ENCODE measurements at regions not wholly inside any gene's neighbourhood (a gene's known extent, or its start where the extent isn't known, plus 50 kb on each side); places are given as distances from the start of the nearest gene placed in this dataset.
"Not testable (repeated sequence)": the region's sequence is repeated elsewhere in the genome, so short reads cannot be mapped to it uniquely, and the experiment has no call there.

DNA sequence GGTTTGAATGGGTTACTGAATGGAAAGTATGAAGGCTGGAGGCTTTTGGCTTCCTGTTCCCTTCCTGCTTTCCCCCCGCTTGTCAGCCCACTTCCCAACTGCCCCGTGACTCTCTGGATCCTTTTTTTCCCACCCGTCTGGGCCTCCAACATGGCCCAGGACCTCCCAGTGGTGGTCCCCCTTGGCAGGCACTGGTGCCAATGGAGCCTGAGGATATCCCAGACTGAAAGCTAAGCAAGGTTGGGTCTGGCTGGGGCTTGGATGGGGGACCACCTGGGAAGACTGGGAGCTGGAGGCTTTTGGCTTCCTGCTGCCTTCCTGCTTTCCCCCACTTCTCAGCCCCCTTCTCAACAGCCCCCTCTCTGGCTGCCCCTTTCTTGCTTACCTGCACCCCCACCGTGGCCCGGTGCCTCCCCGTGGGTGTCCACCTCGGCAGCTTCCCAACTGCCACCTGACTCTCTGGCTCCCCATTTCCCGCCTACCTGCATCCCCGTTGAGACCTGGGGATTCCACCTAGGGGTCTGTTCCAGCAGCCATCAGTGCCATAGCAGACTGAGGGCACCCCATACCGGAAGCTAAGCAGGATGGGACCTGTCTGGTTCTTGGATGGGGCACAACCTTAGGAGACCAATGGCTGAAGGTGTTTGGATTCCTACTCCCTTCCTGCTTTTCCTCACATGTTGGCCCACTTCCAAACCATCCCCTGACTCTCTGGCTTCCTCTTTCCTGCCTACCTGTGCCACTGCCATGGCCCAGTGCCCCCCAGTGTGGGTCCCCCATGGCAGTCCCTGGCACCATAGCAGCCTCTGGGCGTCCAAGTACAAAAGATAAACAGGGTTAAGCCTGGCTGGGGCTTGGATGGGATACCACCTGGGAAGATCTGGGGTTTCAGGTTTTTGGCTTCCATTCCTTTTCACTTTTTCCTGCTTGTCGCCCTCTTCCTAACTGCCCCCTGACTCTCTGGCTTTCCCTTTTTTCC, 2295.3 kb downstream of the TP53TG3F start:
- H3K4me3 ChIP-seq (ENCODE audit: low read depth in 1 of 2, low read length in 2 of 2) = no peak overlapping the region
- no peak overlapping the region for H3K9ac ChIP-seq (ENCODE audit: low read depth in 1 of 2, low read length in 2 of 2)
- peaks cover 6 to 21% of the 10 kb centered on the region in 2 donors for H3K9me3 ChIP-seq (ENCODE audit: control insufficient read depth in 1 of 2, low read length in 2 of 2)
- no peak overlapping the region for H3K27ac ChIP-seq (ENCODE audit: low read depth, low read length)
- no peaks in the 10 kb centered on the region for H3K36me3 ChIP-seq (ENCODE audit: control insufficient read depth in 1 of 2, insufficient read depth in 2 of 2, low read length in 2 of 2)
- no peaks in the 10 kb centered on the region for H3K27me3 ChIP-seq (ENCODE audit: control insufficient read depth in 1 of 2, insufficient read depth in 2 of 2, low read length in 2 of 2)
- no peaks in the 10 kb centered on the region for H3K4me1 ChIP-seq (ENCODE audit: control insufficient read depth in 1 of 2, insufficient read depth in 2 of 2, low read length in 2 of 2)

DNA sequence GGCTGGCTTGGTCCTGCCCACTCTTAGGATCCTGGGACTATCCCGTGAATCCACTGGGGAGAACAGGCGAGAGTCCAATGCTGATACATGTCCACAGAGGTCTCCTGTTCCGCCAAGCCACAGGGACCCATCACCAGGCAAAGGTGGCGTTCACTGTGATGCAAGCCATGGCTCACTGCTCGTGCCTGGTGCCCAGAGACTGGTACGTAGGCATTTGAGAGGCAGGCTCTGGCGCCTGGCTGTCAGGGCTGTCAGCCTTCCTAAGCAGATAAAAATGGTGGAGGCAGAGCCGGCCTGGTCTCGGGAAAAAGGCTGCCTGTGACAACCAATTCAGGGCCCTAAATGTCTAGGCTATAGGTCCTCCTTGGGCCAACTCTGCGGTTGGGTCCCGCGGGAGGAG, 2329.0 kb downstream of the TP53TG3F start:
- H3K27ac ChIP-seq (ENCODE audit: low read depth, low read length) = no peak overlapping the region
- H3K9me3 ChIP-seq (ENCODE audit: control insufficient read depth in 1 of 2, low read length in 2 of 2) = peaks cover 24 to 32% of the 10 kb centered on the region in 2 donors

DNA sequence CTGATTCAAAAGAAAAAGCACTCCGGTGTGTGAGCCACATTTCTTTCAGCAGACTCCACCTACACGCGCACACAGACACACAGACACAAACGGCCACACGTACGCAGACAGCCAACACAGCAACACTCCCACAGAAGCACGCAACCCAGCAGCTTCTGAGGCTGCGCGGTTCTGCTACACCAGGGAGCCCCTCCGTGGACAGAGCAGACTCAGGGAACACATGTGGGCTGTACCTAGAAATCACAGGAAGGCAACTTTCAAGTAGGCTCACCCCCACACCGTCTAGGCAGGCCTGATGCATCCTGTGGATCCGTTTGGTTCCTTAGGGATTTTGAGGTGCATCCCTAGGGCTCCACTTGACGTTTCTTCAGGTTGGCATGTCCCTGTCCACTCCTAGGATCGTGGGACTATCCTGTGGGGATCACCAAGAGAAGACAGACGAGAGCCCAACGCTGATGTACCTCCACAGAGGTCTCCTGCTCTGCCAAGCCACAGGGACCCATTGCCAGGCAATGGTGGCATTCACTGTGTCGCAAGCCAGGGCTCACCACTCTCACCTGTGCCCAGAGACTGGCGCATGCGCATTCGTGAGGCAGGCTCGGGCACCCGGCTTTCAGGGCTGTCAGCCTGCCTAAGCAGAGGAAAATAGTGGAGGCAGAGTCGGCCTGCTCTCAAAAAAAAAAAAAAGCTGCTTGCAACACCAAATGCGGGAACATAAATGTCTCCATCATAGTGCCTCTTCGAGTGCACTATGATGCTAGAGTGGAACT, 2333.3 kb downstream of the TP53TG3F start:
- H3K36me3 ChIP-seq (ENCODE audit: control insufficient read depth in 1 of 2, insufficient read depth in 2 of 2, low read length in 2 of 2) = no peaks in the 10 kb centered on the region
- no peaks in the 10 kb centered on the region for H3K27me3 ChIP-seq (ENCODE audit: control insufficient read depth in 1 of 2, insufficient read depth in 2 of 2, low read length in 2 of 2)
- H3K4me1 ChIP-seq (ENCODE audit: control insufficient read depth in 1 of 2, insufficient read depth in 2 of 2, low read length in 2 of 2) = no peaks in the 10 kb centered on the region
- H3K9ac ChIP-seq (ENCODE audit: low read depth in 1 of 2, low read length in 2 of 2) = no peak overlapping the region
- peaks cover 21 to 32% of the 10 kb centered on the region in 2 donors for H3K9me3 ChIP-seq (ENCODE audit: control insufficient read depth in 1 of 2, low read length in 2 of 2)
- no peak overlapping the region for H3K27ac ChIP-seq (ENCODE audit: low read depth, low read length)
- no peak overlapping the region for H3K4me3 ChIP-seq (ENCODE audit: low read depth in 1 of 2, low read length in 2 of 2)

More for the DNA sequence above, 2329.0 kb downstream of the TP53TG3F start:
- no peak overlapping the region for H3K4me3 ChIP-seq (ENCODE audit: low read depth in 1 of 2, low read length in 2 of 2)
- H3K27me3 ChIP-seq (ENCODE audit: control insufficient read depth in 1 of 2, insufficient read depth in 2 of 2, low read length in 2 of 2) = no peaks in the 10 kb centered on the region
- no peak overlapping the region for H3K9ac ChIP-seq (ENCODE audit: low read depth in 1 of 2, low read length in 2 of 2)
- H3K36me3 ChIP-seq (ENCODE audit: control insufficient read depth in 1 of 2, insufficient read depth in 2 of 2, low read length in 2 of 2) = no peaks in the 10 kb centered on the region
- H3K4me1 ChIP-seq (ENCODE audit: control insufficient read depth in 1 of 2, insufficient read depth in 2 of 2, low read length in 2 of 2) = no peaks in the 10 kb centered on the region

DNA sequence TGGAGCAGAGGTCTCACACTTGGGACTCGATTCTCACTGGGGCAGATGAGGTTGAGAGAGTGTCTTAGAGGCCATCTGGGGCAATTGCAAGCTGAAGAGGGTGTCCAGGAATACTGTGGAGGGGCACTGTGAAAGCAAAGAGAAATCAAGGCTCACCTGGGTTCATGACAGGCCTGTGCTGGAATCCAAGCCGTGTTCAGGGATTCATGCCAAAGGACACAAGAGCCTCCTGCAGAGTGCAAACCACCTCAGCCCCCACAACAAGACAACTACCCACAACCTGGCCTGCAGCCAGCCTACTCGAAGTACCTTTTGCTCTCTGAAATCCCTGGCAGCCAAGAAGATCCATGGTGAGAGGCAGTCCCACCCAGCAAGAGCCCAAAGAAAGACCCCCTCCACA, 2334.2 kb downstream of the TP53TG3F start:
- H3K4me1 ChIP-seq (ENCODE audit: control insufficient read depth in 1 of 2, insufficient read depth in 2 of 2, low read length in 2 of 2) = no peaks in the 10 kb centered on the region
- H3K27ac ChIP-seq (ENCODE audit: low read depth, low read length) = no peak overlapping the region
- H3K4me3 ChIP-seq (ENCODE audit: low read depth in 1 of 2, low read length in 2 of 2) = no peak overlapping the region
- no peaks in the 10 kb centered on the region for H3K36me3 ChIP-seq (ENCODE audit: control insufficient read depth in 1 of 2, insufficient read depth in 2 of 2, low read length in 2 of 2)
- H3K27me3 ChIP-seq (ENCODE audit: control insufficient read depth in 1 of 2, insufficient read depth in 2 of 2, low read length in 2 of 2) = no peaks in the 10 kb centered on the region
- peaks cover 18 to 26% of the 10 kb centered on the region in 2 donors for H3K9me3 ChIP-seq (ENCODE audit: control insufficient read depth in 1 of 2, low read length in 2 of 2)
- H3K9ac ChIP-seq (ENCODE audit: low read depth in 1 of 2, low read length in 2 of 2) = no peak overlapping the region

DNA sequence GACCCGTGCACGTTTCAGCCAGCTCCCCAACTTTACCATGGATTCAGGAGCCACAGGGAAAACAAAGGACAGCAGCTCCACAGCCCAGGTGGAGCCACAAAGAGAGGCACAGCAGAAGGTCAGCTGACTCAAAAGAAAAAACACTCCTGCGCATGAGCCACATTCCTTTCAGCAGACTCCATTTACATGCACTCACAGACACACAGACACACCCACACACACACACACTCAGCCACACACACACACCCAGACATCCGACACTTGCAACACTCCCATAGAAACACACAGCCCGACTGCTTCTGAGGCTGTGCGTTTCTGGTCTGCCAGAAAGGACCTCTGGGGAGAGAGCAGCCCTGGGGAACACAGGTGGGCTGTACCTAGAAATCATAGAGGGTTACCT, 2335.5 kb downstream of the TP53TG3F start:
- Histone ChIP-seq H3K9me3 (ENCODE audit: control insufficient read depth in 1 of 2, low read length in 2 of 2) (peaks cover 18 to 30% of the 10 kb centered on the region in 2 donors), H3K4me3 (ENCODE audit: low read depth in 1 of 2, low read length in 2 of 2) (no peak overlapping the region), H3K9ac (ENCODE audit: low read depth in 1 of 2, low read length in 2 of 2) (no peak overlapping the region), H3K36me3 (ENCODE audit: control insufficient read depth in 1 of 2, insufficient read depth in 2 of 2, low read length in 2 of 2) (no peaks in the 10 kb centered on the region), H3K27me3 (ENCODE audit: control insufficient read depth in 1 of 2, insufficient read depth in 2 of 2, low read length in 2 of 2) (no peaks in the 10 kb centered on the region), H3K4me1 (ENCODE audit: control insufficient read depth in 1 of 2, insufficient read depth in 2 of 2, low read length in 2 of 2) (no peaks in the 10 kb centered on the region), H3K27ac (ENCODE audit: low read depth, low read length) (no peak overlapping the region)

DNA sequence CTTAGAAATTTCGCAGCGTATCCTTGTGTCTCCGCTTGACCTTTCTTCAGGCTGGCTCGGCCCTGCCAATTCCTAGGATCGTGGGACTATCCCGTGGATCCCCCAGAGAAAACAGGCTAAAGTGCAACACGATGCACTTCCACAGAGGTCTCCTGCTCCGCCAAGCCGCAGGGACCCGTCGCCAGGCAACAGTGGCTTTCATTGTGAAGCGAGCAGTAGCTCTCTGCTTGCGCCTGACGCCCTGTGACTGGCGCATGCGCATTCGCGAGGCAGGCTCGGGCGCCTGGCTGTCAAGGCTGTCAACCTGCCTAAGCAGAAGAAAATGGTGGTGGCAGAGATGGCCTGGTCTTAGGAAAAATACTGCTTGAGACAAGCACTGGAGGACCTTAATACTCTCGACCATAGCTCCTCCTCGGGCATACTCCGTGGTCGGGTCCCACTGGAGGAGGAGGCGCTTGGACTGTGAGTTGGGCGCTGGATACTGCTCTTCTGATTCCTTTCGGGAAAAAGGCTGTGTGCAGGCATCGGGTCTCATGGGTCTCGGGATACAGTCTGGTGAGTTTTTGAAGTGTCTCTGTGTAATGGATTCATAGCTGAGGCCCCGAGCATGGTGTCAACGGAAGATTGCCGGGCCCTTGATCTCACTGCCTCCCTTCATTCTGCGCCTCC, 2336.1 kb downstream of the TP53TG3F start:
- no peak overlapping the region for H3K27ac ChIP-seq (ENCODE audit: low read depth, low read length)
- no peaks in the 10 kb centered on the region for H3K4me1 ChIP-seq (ENCODE audit: control insufficient read depth in 1 of 2, insufficient read depth in 2 of 2, low read length in 2 of 2)
- no peak overlapping the region for H3K4me3 ChIP-seq (ENCODE audit: low read depth in 1 of 2, low read length in 2 of 2)
- H3K36me3 ChIP-seq (ENCODE audit: control insufficient read depth in 1 of 2, insufficient read depth in 2 of 2, low read length in 2 of 2) = no peaks in the 10 kb centered on the region
- peaks cover 18 to 33% of the 10 kb centered on the region in 2 donors for H3K9me3 ChIP-seq (ENCODE audit: control insufficient read depth in 1 of 2, low read length in 2 of 2)
- no peaks in the 10 kb centered on the region for H3K27me3 ChIP-seq (ENCODE audit: control insufficient read depth in 1 of 2, insufficient read depth in 2 of 2, low read length in 2 of 2)
- H3K9ac ChIP-seq (ENCODE audit: low read depth in 1 of 2, low read length in 2 of 2) = no peak overlapping the region

DNA sequence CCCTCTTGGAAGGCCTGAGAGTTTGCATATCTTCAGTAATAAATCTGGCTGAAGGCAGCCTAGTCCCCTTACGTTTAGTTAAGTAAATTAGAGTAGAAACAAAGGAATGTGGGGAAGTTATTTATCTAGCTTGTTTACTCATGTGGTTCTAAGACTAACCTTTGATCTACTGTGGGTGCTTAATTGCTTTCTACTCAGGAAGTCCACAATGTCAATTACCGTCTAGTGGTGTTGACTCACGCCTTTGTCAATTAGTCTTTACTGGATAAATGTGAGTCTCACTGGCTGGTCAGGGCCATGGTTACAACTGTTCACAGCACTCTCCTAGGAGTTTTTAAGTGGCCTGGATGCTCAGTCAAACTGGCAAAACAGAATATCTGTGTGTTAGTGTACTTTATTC, 2338.4 kb downstream of the TP53TG3F start:
- Histone ChIP-seq H3K9ac (ENCODE audit: low read depth in 1 of 2, low read length in 2 of 2) (no peak overlapping the region), H3K27me3 (ENCODE audit: control insufficient read depth in 1 of 2, insufficient read depth in 2 of 2, low read length in 2 of 2) (no peaks in the 10 kb centered on the region), H3K27ac (ENCODE audit: low read depth, low read length) (no peak overlapping the region)

DNA sequence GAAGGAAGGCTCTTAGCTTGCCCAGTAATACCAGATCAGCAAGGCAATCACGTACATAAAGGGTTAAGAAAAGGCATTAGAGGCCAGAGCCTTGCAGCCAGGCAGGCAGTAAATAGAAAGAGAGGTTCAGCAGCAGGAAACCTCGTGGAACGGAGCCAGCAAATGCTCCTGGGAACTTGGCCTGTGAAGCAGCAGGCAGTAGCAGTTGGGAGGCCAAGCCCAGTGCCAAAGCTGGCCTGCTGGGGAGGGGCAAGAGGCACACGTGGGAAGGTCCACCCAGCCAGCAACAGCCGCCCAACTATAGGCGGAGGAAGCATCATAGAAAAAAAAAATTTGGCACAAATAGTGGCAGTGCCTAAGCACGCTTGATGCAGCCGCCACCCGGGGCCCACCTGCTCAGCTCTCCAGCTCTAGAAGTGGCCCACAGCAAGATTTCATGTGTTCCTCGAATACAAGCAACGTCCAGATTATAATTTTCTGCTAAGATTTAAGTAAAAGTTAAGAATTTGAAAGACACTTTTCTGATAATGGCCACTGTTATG, 2339.5 kb downstream of the TP53TG3F start:
- Histone ChIP-seq H3K9ac (ENCODE audit: low read depth in 1 of 2, low read length in 2 of 2) (no peak overlapping the region), H3K27ac (ENCODE audit: low read depth, low read length) (no peak overlapping the region), H3K4me1 (ENCODE audit: control insufficient read depth in 1 of 2, insufficient read depth in 2 of 2, low read length in 2 of 2) (no peaks in the 10 kb centered on the region), H3K4me3 (ENCODE audit: low read depth in 1 of 2, low read length in 2 of 2) (no peak overlapping the region), H3K27me3 (ENCODE audit: control insufficient read depth in 1 of 2, insufficient read depth in 2 of 2, low read length in 2 of 2) (no peaks in the 10 kb centered on the region), H3K36me3 (ENCODE audit: control insufficient read depth in 1 of 2, insufficient read depth in 2 of 2, low read length in 2 of 2) (no peaks in the 10 kb centered on the region), H3K9me3 (ENCODE audit: control insufficient read depth in 1 of 2, low read length in 2 of 2) (peaks cover 16 to 21% of the 10 kb centered on the region in 2 donors)

More for the DNA sequence above, 2338.4 kb downstream of the TP53TG3F start:
- Histone ChIP-seq H3K4me1 (ENCODE audit: control insufficient read depth in 1 of 2, insufficient read depth in 2 of 2, low read length in 2 of 2) (no peaks in the 10 kb centered on the region), H3K36me3 (ENCODE audit: control insufficient read depth in 1 of 2, insufficient read depth in 2 of 2, low read length in 2 of 2) (no peaks in the 10 kb centered on the region), H3K9me3 (ENCODE audit: control insufficient read depth in 1 of 2, low read length in 2 of 2) (peaks cover 20 to 21% of the 10 kb centered on the region in 2 donors), H3K4me3 (ENCODE audit: low read depth in 1 of 2, low read length in 2 of 2) (no peak overlapping the region)

DNA sequence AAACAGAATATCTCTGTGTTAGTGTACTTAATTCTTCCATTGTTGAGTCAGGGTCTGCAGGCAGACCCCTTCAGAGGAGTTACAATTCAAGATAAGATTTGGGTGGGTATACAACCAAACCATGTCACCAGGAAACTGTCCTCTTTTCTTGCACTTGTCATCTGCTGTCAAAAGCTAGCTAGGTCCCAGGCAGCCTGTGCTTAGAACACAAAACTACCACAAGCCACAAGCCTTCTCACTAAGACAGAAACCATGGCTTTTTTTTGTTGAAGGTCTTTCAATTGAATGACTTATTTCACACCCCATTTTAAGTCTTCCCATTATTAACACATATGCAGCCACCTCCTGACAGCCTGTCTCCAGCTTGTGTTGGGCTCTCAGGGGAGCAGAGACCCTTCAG, 2345.1 kb downstream of the TP53TG3F start:
- not testable (repeated sequence) for H3K36me3 ChIP-seq (ENCODE audit: control insufficient read depth in 1 of 2, insufficient read depth in 2 of 2, low read length in 2 of 2); H3K9me3 ChIP-seq (ENCODE audit: control insufficient read depth in 1 of 2, low read length in 2 of 2); H3K27ac ChIP-seq (ENCODE audit: low read depth, low read length); H3K27me3 ChIP-seq (ENCODE audit: control insufficient read depth in 1 of 2, insufficient read depth in 2 of 2, low read length in 2 of 2); H3K9ac ChIP-seq (ENCODE audit: low read depth in 1 of 2, low read length in 2 of 2); H3K4me3 ChIP-seq (ENCODE audit: low read depth in 1 of 2, low read length in 2 of 2); H3K4me1 ChIP-seq (ENCODE audit: control insufficient read depth in 1 of 2, insufficient read depth in 2 of 2, low read length in 2 of 2)
